ENCODE measurements at regions not wholly inside any gene's neighbourhood (a gene's known extent, or its start where the extent isn't known, plus 50 kb on each side); places are given as distances from the start of the nearest gene placed in this dataset.

GRCh38 chr12:33061844-33062243 is 165.3 kb upstream of the PKP2 start:
- TF ChIP-seq CTCF (IDR thresholded peaks at IDR 0.05) (no peak), POLR2A (IDR thresholded peaks at IDR 0.05) (no peak)
